Fibroblast of the aortic adventitia (primary cell): ENCODE measurements at regions not wholly inside any gene's neighbourhood (a gene's known extent, or its start where the extent isn't known, plus 50 kb on each side); places are given as distances from the start of the nearest gene placed in this dataset.

Experiments
- DNase-seq: peaks from one replicate; pipeline ENCODE4 v3.0.0-alpha.2; 2010; ENCODE audit warnings: low read depth
- H3K4me3 ChIP-seq: 2 replicates; pipeline ENCODE4 v1.5.1; 2011; ENCODE audit warnings: low read depth, mild to moderate bottlenecking, control low read depth, low read length, moderate library complexity
- CTCF ChIP-seq: IDR thresholded peaks from 2 replicates; pipeline ENCODE4 v1.5.1; 2011; ENCODE audit warnings: mild to moderate bottlenecking, low read length, control low read depth, inconsistent platforms; ENCODE audit not compliant: insufficient read depth

DNA sequence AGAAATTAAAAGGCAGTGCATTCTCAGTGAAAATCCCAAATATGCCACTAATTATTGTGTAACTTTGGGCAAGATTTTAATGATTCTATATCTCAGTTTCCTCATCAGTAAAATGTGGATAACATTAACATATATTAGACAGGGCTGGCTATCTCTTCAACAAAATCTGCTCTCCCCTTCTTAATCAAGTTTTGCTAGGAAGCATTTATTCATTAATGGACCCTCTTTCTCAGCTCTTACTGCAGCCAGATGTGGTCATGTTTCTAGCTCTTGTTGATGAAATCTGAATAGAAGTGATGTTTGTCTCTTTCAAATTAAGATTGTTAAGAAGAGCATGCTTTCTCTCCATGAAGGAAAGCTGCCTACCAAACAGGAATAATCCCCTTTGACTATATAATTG is 84.4 kb upstream of the PPFIA2 start:
- no peak overlapping the region for H3K4me3 ChIP-seq
- TF ChIP-seq CTCF = no peak
- no peak for DNase-seq

GRCh38 chr12:81835783-81836182 is 76.6 kb upstream of the PPFIA2 start:
- TF ChIP-seq CTCF = no peak
- no peak for DNase-seq
- no peak overlapping the region for H3K4me3 ChIP-seq

DNA sequence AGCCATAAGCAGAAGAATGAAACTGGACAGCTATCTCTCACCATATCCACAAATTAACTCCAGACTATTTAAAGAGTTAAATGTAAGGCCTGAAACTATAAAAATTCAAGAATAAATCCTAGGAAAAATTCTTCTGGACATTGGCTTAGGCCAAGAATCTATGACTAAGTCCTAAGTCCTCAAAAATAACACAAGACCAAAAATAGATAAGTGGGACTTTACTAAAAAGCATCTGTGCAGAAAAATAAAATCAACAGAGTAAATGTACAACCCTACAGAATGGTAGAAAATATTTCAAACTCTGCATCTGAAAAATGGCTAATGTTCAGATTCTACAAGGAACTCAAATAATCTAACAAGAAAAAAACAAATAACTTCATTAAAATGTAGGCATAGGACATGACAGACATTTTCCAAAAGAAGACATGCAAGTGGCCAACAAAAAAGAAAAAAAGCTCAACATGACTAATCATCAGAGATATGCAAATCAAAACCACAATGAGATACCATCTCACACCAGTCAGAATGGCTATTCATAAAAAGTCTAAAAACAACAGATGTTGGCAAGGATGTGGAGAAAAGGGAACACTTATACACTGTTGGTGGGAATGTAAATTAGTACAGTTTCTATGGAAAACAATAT is 61.0 kb upstream of the PPFIA2 start:
- no peak overlapping the region for H3K4me3 ChIP-seq
- TF ChIP-seq CTCF = no peak
- peak; percentile 35 for DNase-seq

- H3K4me3 ChIP-seq = no peak overlapping the region
- no peak for DNase-seq
- TF ChIP-seq CTCF = no peak
Observed at GRCh38 chr12:81815611-81816010, 56.5 kb upstream of the PPFIA2 start.

DNA sequence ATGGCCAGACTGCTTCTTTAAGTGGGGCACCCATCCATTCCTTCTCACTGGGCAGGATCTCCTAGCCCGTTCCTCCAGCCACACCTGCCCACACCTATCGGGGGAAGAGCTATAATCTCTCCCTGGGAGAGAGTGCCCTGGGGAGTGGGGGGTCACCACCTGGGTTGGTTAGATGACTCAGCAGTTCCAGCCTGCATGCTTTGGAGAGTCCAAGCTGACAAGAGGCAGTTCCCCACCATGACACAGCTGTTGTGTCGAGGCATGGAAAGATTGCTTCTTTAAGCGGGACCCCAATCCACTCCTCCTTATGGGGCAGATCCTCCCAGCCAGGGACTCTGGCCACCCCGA is 52.6 kb upstream of the PPFIA2 start:
- TF ChIP-seq CTCF = no peak
- no peak overlapping the region for H3K4me3 ChIP-seq
- no peak for DNase-seq

DNA sequence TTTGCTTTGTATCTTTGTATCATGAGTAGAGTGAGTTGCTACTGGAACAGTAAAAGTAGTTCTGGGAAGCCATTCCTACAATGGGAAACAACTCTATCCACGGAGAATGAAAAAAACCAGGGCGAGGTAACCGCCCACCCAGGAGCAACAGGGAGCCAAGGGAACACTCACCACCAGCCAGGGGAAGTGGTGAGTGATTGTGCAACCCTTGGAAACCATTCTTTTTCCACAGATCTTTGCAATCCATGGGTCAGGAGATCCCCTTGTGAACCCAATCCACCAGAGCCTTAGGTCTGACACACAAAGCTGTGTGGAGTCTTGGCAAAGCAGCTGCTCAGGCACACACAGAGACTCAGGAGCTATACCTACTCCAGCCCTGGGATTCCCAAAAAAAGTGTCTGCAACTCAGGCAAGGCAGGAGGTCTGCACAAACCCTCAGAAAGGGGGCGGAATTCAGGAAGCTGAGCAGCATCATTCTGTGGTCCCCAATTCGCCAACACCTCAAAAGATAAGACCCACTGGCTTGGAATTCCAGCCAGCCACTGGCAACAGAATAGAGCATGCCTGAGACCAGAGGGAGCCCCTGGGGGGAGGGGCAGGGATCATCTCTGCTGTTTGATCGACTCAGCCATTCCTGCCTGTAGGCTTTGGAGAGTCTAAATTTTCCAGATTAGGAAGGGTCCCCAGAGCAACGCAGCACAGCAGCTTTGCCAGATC is 52.1 kb upstream of the PPFIA2 start:
- H3K4me3 ChIP-seq = no peak overlapping the region
- no peak for TF ChIP-seq CTCF
- peak; percentile 64 for DNase-seq
